GM12878 (cell line): ENCODE measurements at regions not wholly inside any gene's neighbourhood (a gene's known extent, or its start where the extent isn't known, plus 50 kb on each side); places are given as distances from the start of the nearest gene placed in this dataset.

Experiments used
- ATAC-seq: fragments of 200-7000 bp; cut with Tn5 transposase; 3 replicates; pipeline ENCODE4 v1.9.1; 2020; ENCODE audit warnings: mild to moderate bottlenecking, moderate library complexity
- BruUV-seq: library from RNA; stranded (reverse); fragments of 400-500 nt; replicated peaks from 2 replicates; lab custom pipeline; 2021; lab: Mats Ljungman, UMichigan
- CTCF ChIA-PET: fragments of 300-600 bp; sonication (Branson Sonifier 250); formaldehyde crosslinking; extraction: SDS; loops from one replicate; lab custom pipeline; 2021; ENCODE audit warnings: inconsistent platforms; lab: Yijun Ruan, JAX
- POLR2A ChIA-PET: fragments of 350-600 bp; formaldehyde crosslinking; extraction: SDS; loops from one replicate; lab custom pipeline; 2021; ENCODE audit warnings: inconsistent platforms; lab: Charles Lee
- RAD21 ChIA-PET: fragments of 300-600 bp; sonication (Branson Sonifier 250); formaldehyde crosslinking; loops from one replicate; lab custom pipeline; 2023; ENCODE audit warnings: antibody characterized with exemption; ENCODE audit not compliant: unreplicated experiment; lab: Charles Lee
- SMC1A ChIA-PET: fragments of 300-600 bp; sonication (Branson Sonifier 250); formaldehyde crosslinking; loops from one replicate; lab custom pipeline; 2023; ENCODE audit not compliant: unreplicated experiment, uncharacterized antibody; lab: Charles Lee
- DNase-seq: peaks from one replicate; pipeline ENCODE4 v3.0.0-alpha.2; 2011; ENCODE audit warnings: low read depth, low spot score
- FAIRE-seq: peaks from 3 replicates; lab custom pipeline; 2011; peaks lifted over from hg19 to GRCh38; lab: Jason Lieb, UNC
- H2AFZ ChIP-seq: 2 replicates; pipeline ENCODE4 v1.6.0; 2011; ENCODE audit warnings: low read depth, low read length, control low read depth; ENCODE audit not compliant: control insufficient read depth
- H3K27ac ChIP-seq: 2 replicates; pipeline ENCODE4 v1.5.1; 2011; ENCODE audit warnings: control low read depth; ENCODE audit not compliant: control insufficient read depth, insufficient read depth
- H3K27me3 ChIP-seq, 2 experiments: replicated peaks in 1 of 2; 2 replicates each; pipeline versions ENCODE4 v1.6.0 to v1.6.1; 2011; ENCODE audit warnings: low read length in 1 of 2; ENCODE audit not compliant: control insufficient read depth in 2 of 2, insufficient read depth in 2 of 2
- H3K36me3 ChIP-seq, 2 experiments: 2 replicates each; pipeline ENCODE4 v1.5.1; 2011; ENCODE audit warnings: low read length in 1 of 2; ENCODE audit not compliant: control insufficient read depth in 2 of 2, insufficient read depth in 2 of 2
- H3K4me1 ChIP-seq: 2 replicates; pipeline ENCODE4 v1.6.1; 2011; ENCODE audit warnings: mild to moderate bottlenecking, low read length, moderate library complexity, mixed read lengths; ENCODE audit not compliant: control insufficient read depth, insufficient read depth
- H3K4me2 ChIP-seq: 2 replicates; pipeline ENCODE4 v1.6.0; 2011; ENCODE audit warnings: control low read depth; ENCODE audit not compliant: control insufficient read depth, insufficient read depth
- H3K4me3 ChIP-seq: fragments of 200-600 bp; sonication (generic); 2 replicates; pipeline ENCODE4 v1.5.1; 2016
- H3K79me2 ChIP-seq: 2 replicates; pipeline ENCODE4 v1.6.0; 2011; ENCODE audit warnings: low read length; ENCODE audit not compliant: control insufficient read depth, insufficient read depth
- H3K9ac ChIP-seq: 2 replicates; pipeline ENCODE4 v1.8.0; 2011; ENCODE audit warnings: low read length, control low read depth, mixed read lengths; ENCODE audit not compliant: control insufficient read depth, insufficient read depth
- H3K9me3 ChIP-seq: replicated peaks from 3 replicates; pipeline ENCODE4 v1.5.1; 2011; ENCODE audit warnings: mild to moderate bottlenecking, low read length; ENCODE audit not compliant: control insufficient read depth, insufficient read depth
- H4K20me1 ChIP-seq: 2 replicates; pipeline ENCODE4 v1.6.0; 2011; ENCODE audit not compliant: control insufficient read depth, insufficient read depth
- ASH2L ChIP-seq: fragments of 300-600, 200-600 bp; sonication (generic); IDR thresholded peaks from 2 replicates; pipeline ENCODE4 v1.6.1; 2017; ENCODE audit warnings: low read depth, mild to moderate bottlenecking, borderline replicate concordance
- CREM ChIP-seq: IDR thresholded peaks from 2 replicates; pipeline ENCODE4 v1.6.1; 2014; ENCODE audit warnings: antibody characterized with exemption, low read depth
- EP300 ChIP-seq, 2 experiments: fragments of 150-350 bp in 1 of 2; IDR thresholded peaks; 2 replicates each; pipeline ENCODE4 v1.6.1; 2011 to 2012; ENCODE audit warnings: low read depth in 2 of 2, low read length in 2 of 2, borderline replicate concordance in 1 of 2, improper control_type of control experiment in 1 of 2, inconsistent platforms in 1 of 2; ENCODE audit not compliant: control insufficient read depth in 1 of 2
- ETV6 ChIP-seq, 2 experiments: fragments of 450-650 bp in 1 of 2; IDR thresholded peaks in 1 of 2; conservative IDR thresholded peaks in 1 of 2; 2 replicates each; pipeline ENCODE4 v1.6.1; 2014; ENCODE audit warnings: antibody characterized with exemption in 1 of 2, borderline replicate concordance in 1 of 2, low read depth in 1 of 2, mild to moderate bottlenecking in 1 of 2, moderate library complexity in 1 of 2
- HSF1 ChIP-seq: fragments of 150-350 bp; IDR thresholded peaks from 2 replicates; pipeline ENCODE4 v1.6.1; 2014; ENCODE audit warnings: mild to moderate bottlenecking, low read depth, low read length
- MLLT1 ChIP-seq: fragments of 450-650 bp; IDR thresholded peaks from 2 replicates; pipeline ENCODE4 v1.6.1; 2016; ENCODE audit warnings: mild to moderate bottlenecking
- NFYA ChIP-seq: IDR thresholded peaks from 2 replicates; pipeline ENCODE4 v1.6.1; 2011; ENCODE audit warnings: low read depth, mild to moderate bottlenecking, low read length, improper control_type of control experiment, borderline replicate concordance
- PAX5 ChIP-seq: IDR thresholded peaks from 2 replicates; pipeline ENCODE4 v1.6.1; 2011; ENCODE audit warnings: low read depth, low read length, borderline replicate concordance
- POLR2AphosphoS2 ChIP-seq: IDR thresholded peaks from 2 replicates; pipeline ENCODE4 v1.6.1; 2011; ENCODE audit warnings: low read depth, mild to moderate bottlenecking, low read length, improper control_type of control experiment, moderate library complexity
- PRDM15 ChIP-seq: fragments of 450-650 bp; formaldehyde crosslinking; IDR thresholded peaks from 2 replicates; pipeline ENCODE4 v1.4.0; 2020; ENCODE audit warnings: mild to moderate bottlenecking, moderate library complexity
- SMAD5 ChIP-seq: IDR thresholded peaks from 2 replicates; pipeline ENCODE4 v1.6.1; 2016; ENCODE audit warnings: antibody characterized with exemption, low read depth
- SMC3 ChIP-seq: IDR thresholded peaks from 2 replicates; pipeline ENCODE4 v1.6.1; 2011; ENCODE audit warnings: low read length, improper control_type of control experiment, borderline replicate concordance
- SPI1 ChIP-seq: IDR thresholded peaks from 2 replicates; pipeline ENCODE4 v1.6.1; 2011; ENCODE audit warnings: low read depth, mild to moderate bottlenecking, low read length, moderate library complexity, borderline replicate concordance; ENCODE audit not compliant: insufficient read depth
- SUZ12 ChIP-seq: fragments of 200-600 bp; sonication (generic); IDR thresholded peaks from one replicate; pipeline ENCODE4 v1.6.1; 2018; ENCODE audit warnings: antibody characterized with exemption, mild to moderate bottlenecking; ENCODE audit not compliant: unreplicated experiment
- ZBTB33 ChIP-seq: fragments of 450-650 bp; IDR thresholded peaks from 2 replicates; pipeline ENCODE4 v1.6.1; 2017; ENCODE audit warnings: mild to moderate bottlenecking
- ZNF384 ChIP-seq: IDR thresholded peaks from 2 replicates; pipeline ENCODE4 v1.6.1; 2012; ENCODE audit warnings: low read depth, mild to moderate bottlenecking, low read length, improper control_type of control experiment, borderline replicate concordance
- WGBS: methylation state at CpG from one replicate; pipeline ENCODE4 v1.1.6; 2016; ENCODE audit warnings: low lambda C conversion rate; ENCODE audit not compliant: insufficient replicate concordance, insufficient coverage; ENCODE audit errors: missing lambda C conversion rate; 5-methylcytosine and 5-hydroxymethylcytosine counted together
- in situ Hi-C: fragments of 300-500 bp; cut with MboI; formaldehyde crosslinking; loops from 9 replicates; pipeline ENCODE4 v1.14.3; 2018; ENCODE audit warnings: mixed read lengths
- intact Hi-C: fragments of 100-400 bp; cut with micrococcal nuclease; formaldehyde crosslinking; loops from one replicate; pipeline ENCODE4 v1.14.2; 2022; ENCODE audit not compliant: unreplicated experiment

- Histone ChIP-seq H3K4me1 (no peaks in the 10 kb centered on the region), H3K27ac (no peak overlapping the region), H2AFZ (no peak overlapping the region), H3K9me3 (no peaks in the 10 kb centered on the region), H4K20me1 (no peaks in the 10 kb centered on the region), H3K36me3 (no peaks in the 10 kb centered on the region), H3K79me2 (no peaks in the 10 kb centered on the region), H3K9ac (no peak overlapping the region), H3K27me3 (no peaks in the 10 kb centered on the region), H3K4me2 (no peak overlapping the region), H3K4me3 (no peak overlapping the region)
- FAIRE-seq (no peak), DNase-seq (no peak), ATAC-seq (no peak)
- 43% methylated on average over 2 of the region's 2 CpGs for WGBS
- ChIA-PET POLR2A (no interaction called here), SMC1A (interaction anchor here (0.8 kb wide), 1 partner anchor 99 kb away, joined by 3 read pairs; no protein-coding TSS in a partner anchor), CTCF (interaction anchor here (0.5 kb wide), 1 partner anchor 1269 kb away, joined by 4 read pairs; no protein-coding TSS in a partner anchor), RAD21 (no interaction called here)
- intact Hi-C loops = no loop called here
- no TSS peak for BruUV-seq
- in situ Hi-C loops = no loop called here
- no peak for TF ChIP-seq ASH2L
- TF ChIP-seq ZBTB33 = no peak
- no peak for TF ChIP-seq SUZ12
- TF ChIP-seq CREM = no peak
- TF ChIP-seq ZNF384 = no peak
- TF ChIP-seq EP300 (IDR thresholded peaks at IDR 0.05; ENCODE audit: borderline replicate concordance in 1 of 2, control insufficient read depth in 1 of 2, low read depth in 2 of 2, low read length in 2 of 2) = no peak
- TF ChIP-seq HSF1 = no peak
- TF ChIP-seq SMAD5 = no peak
- TF ChIP-seq PRDM15 (CRISPR knock-in tag) = no peak
- TF ChIP-seq ETV6 (conservative IDR thresholded peaks at IDR 0.05 in 1 of 2, IDR thresholded peaks at IDR 0.05 in 1 of 2; ENCODE audit: borderline replicate concordance in 1 of 2, low read depth in 1 of 2) = no peak
- no peak for TF ChIP-seq POLR2AphosphoS2
- TF ChIP-seq PAX5 = no peak
- no peak for TF ChIP-seq SPI1
- TF ChIP-seq SMC3 = no peak
- no peak for TF ChIP-seq MLLT1
- no peak for TF ChIP-seq NFYA
Observed at GRCh38 chr10:120272350-120272749, 184.7 kb upstream of the PLPP4 start.
